ENCODE measurements at regions not wholly inside any gene's neighbourhood (a gene's known extent, or its start where the extent isn't known, plus 50 kb on each side); places are given as distances from the start of the nearest gene placed in this dataset.

DNA sequence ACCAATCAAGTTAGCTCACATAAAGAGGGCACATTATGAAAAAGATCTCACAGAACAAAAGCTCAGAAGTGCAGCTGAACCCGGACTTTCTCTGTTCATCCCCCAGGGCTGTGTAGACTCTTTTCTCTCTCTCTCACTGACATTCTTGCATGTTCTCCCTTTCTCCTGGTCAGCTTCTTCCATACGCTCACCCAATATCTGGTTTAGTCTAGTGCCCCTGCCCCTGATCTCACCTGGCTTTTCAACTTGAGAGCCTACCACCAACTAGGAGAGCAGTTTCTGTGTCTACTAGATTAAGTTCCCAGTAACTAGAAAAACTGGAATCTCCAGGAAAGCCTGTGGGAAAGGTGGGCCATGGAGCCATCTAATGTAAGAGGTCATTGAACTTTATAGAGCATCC lies 126.9 kb upstream of the GRIK3 start:
- TF ChIP-seq EZH2phosphoT487 (IDR thresholded peaks at IDR 0.05; ENCODE audit: insufficient read depth, low read depth) (no peak), EZH2 (IDR thresholded peaks at IDR 0.05; ENCODE audit: insufficient read depth, poor library complexity, severe bottlenecking) (no peak)
